SU-DHL-6 (cell line): ENCODE measurements at regions not wholly inside any gene's neighbourhood (a gene's known extent, or its start where the extent isn't known, plus 50 kb on each side); places are given as distances from the start of the nearest gene placed in this dataset.

Experiments used
- H2AFZ ChIP-seq: fragments of 200-600 bp; sonication (generic); 2 replicates; pipeline ENCODE4 v1.6.1; 2014; ENCODE audit warnings: low read depth, mild to moderate bottlenecking, moderate library complexity, mixed read lengths, antibody characterized with exemption, low read length; ENCODE audit not compliant: severe bottlenecking
- H3F3A ChIP-seq: fragments of 200-600 bp; shearing (Covaris generic); 2 replicates; pipeline ENCODE4 v1.6.0; 2016; ENCODE audit warnings: antibody characterized with exemption, mild to moderate bottlenecking; ENCODE audit not compliant: insufficient read depth
- H3K27ac ChIP-seq: fragments of 200-600 bp; sonication (generic); 2 replicates; pipeline ENCODE4 v1.5.1; 2016; ENCODE audit warnings: low read depth, mild to moderate bottlenecking, low read length, moderate library complexity, mixed read lengths
- H3K27me3 ChIP-seq: fragments of 200-600 bp; sonication (generic), shearing (Covaris generic); 2 replicates; pipeline ENCODE4 v1.6.0; 2014; ENCODE audit warnings: mild to moderate bottlenecking, low read length
- H3K36me3 ChIP-seq: fragments of 200-600 bp; sonication (generic); 2 replicates; pipeline ENCODE4 v1.6.1; 2014; ENCODE audit warnings: mild to moderate bottlenecking, low read length, mixed read lengths
- H3K4me2 ChIP-seq: fragments of 300-600, 200-600 bp; shearing (Covaris generic), sonication (generic); 2 replicates; pipeline ENCODE4 v1.6.0; 2014; ENCODE audit warnings: low read length, low read depth, mild to moderate bottlenecking; ENCODE audit not compliant: poor library complexity, severe bottlenecking
- H3K4me3 ChIP-seq: fragments of 200-600 bp; sonication (generic); 2 replicates; pipeline ENCODE4 v1.5.1; 2014; ENCODE audit warnings: antibody characterized with exemption, low read length, mild to moderate bottlenecking, mixed read lengths; ENCODE audit not compliant: insufficient read depth, poor library complexity, severe bottlenecking
- H3K79me2 ChIP-seq: fragments of 200-600 bp; sonication (generic); 2 replicates; pipeline ENCODE4 v1.6.1; 2014; ENCODE audit warnings: mild to moderate bottlenecking, low read length, moderate library complexity; ENCODE audit not compliant: insufficient read depth
- H3K9ac ChIP-seq: fragments of 200-600 bp; sonication (generic); 2 replicates; pipeline ENCODE4 v1.7.0; 2014; ENCODE audit warnings: mild to moderate bottlenecking, low read length
- H3K9me2 ChIP-seq: fragments of 200-600 bp; sonication (generic); replicated peaks from 2 replicates; pipeline ENCODE4 v1.6.1; 2014; ENCODE audit warnings: low read length; ENCODE audit not compliant: insufficient read depth
- H3K9me3 ChIP-seq: fragments of 200-600 bp; sonication (generic); 2 replicates; pipeline ENCODE4 v1.6.1; 2014; ENCODE audit warnings: low read length, mixed read lengths; ENCODE audit not compliant: insufficient read depth
- H4K20me1 ChIP-seq: fragments of 200-600 bp; sonication (generic); 2 replicates; pipeline ENCODE4 v1.6.1; 2014; ENCODE audit warnings: low read depth, mild to moderate bottlenecking, antibody characterized with exemption, low read length, moderate library complexity, mixed read lengths
- EZH2phosphoT487 ChIP-seq: fragments of 200-600 bp; sonication (generic), shearing (Covaris generic); conservative IDR thresholded peaks from 2 replicates; pipeline ENCODE4 v1.6.1; 2018; ENCODE audit warnings: mild to moderate bottlenecking, antibody characterized with exemption, low read length, moderate library complexity, mixed read lengths
- TF ChIP-seq, protein P1 (sequence below): fragments of 200-600 bp; sonication (generic); IDR thresholded peaks from one replicate; pipeline ENCODE4 v1.5.1; 2017; ENCODE audit warnings: antibody characterized with exemption, mild to moderate bottlenecking, low read length, moderate library complexity; ENCODE audit not compliant: insufficient read depth, poor library complexity, severe bottlenecking

DNA sequence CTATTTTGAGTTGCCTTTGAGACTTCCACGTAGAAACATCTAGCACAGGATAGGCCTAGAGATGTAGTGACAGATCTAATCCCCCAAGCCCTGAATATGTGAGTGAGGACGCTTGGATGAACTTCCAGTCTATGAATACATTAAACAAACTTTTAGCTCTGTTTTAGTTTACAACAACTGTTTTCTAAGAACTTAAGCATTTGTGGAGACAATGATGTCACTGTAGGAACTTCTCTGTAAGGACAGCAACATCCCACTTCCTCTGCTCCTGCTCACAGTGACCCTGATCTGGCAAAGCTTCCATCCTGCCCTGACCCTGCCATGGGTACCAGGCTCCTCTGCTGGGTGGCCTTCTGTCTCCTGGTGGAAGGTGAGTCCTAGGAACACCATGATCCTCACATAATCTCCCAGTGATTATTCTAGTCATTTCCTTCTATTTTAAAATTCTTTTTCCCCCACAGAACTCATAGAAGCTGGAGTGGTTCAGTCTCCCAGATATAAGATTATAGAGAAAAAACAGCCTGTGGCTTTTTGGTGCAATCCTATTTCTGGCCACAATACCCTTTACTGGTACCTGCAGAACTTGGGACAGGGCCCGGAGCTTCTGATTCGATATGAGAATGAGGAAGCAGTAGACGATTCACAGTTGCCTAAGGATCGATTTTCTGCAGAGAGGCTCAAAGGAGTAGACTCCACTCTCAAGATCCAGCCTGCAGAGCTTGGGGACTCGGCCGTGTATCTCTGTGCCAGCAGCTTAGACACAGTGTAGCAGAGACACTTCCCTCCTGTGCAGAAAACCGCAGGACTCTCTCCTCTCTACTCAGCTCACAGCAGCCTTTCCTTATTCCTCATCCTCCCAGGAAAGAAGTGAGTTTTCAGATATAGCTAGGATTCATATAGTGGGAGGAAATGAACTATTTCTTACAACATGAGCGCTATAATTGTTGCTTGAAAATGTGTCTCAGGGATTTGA is 194.4 kb upstream of the PRSS1 start:
- Histone ChIP-seq H3K27ac (no peak overlapping the region), H3K9ac (no peak overlapping the region), H3K4me2 (no peak overlapping the region), H3K9me2 (no peaks in the 10 kb centered on the region), H3K27me3 (no peaks in the 10 kb centered on the region), H3K4me3 (no peak overlapping the region), H2AFZ (no peak overlapping the region), H3F3A (no peaks in the 10 kb centered on the region), H4K20me1 (no peaks in the 10 kb centered on the region), H3K36me3 (no peaks in the 10 kb centered on the region), H3K79me2 (no peaks in the 10 kb centered on the region), H3K9me3 (no peaks in the 10 kb centered on the region)
- no peak for TF ChIP-seq EZH2phosphoT487
- TF ChIP-seq, protein P1, sequence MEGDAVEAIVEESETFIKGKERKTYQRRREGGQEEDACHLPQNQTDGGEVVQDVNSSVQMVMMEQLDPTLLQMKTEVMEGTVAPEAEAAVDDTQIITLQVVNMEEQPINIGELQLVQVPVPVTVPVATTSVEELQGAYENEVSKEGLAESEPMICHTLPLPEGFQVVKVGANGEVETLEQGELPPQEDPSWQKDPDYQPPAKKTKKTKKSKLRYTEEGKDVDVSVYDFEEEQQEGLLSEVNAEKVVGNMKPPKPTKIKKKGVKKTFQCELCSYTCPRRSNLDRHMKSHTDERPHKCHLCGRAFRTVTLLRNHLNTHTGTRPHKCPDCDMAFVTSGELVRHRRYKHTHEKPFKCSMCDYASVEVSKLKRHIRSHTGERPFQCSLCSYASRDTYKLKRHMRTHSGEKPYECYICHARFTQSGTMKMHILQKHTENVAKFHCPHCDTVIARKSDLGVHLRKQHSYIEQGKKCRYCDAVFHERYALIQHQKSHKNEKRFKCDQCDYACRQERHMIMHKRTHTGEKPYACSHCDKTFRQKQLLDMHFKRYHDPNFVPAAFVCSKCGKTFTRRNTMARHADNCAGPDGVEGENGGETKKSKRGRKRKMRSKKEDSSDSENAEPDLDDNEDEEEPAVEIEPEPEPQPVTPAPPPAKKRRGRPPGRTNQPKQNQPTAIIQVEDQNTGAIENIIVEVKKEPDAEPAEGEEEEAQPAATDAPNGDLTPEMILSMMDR: no peak

DNA sequence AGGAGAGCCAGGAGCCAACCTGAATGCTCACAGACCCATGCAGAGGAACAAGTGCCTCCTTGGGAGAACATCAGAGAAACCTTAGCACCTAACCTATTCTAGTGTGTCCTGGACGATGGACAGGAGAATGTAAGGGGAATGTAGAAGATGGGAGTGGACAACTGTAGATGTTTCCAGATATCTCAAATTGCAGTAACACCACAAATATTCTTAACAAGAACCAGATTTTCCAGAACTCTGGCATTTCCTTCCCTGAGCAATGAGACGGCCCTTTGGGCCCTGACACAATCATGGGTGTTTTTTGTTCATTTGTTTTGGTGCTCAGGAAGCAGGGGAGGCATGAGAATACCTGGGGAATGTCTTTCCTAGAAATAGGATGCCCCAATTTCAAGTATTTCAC is 196.1 kb upstream of the PRSS1 start:
- Histone ChIP-seq H3K4me3 (no peak overlapping the region), H4K20me1 (no peaks in the 10 kb centered on the region), H3F3A (no peaks in the 10 kb centered on the region), H3K9ac (no peak overlapping the region), H3K27me3 (no peaks in the 10 kb centered on the region), H3K27ac (no peak overlapping the region), H3K4me2 (no peak overlapping the region), H3K9me2 (no peaks in the 10 kb centered on the region), H2AFZ (no peak overlapping the region), H3K9me3 (no peaks in the 10 kb centered on the region), H3K79me2 (no peaks in the 10 kb centered on the region), H3K36me3 (no peaks in the 10 kb centered on the region)
- TF ChIP-seq EZH2phosphoT487: no peak
- TF ChIP-seq, protein P1: no peak

DNA sequence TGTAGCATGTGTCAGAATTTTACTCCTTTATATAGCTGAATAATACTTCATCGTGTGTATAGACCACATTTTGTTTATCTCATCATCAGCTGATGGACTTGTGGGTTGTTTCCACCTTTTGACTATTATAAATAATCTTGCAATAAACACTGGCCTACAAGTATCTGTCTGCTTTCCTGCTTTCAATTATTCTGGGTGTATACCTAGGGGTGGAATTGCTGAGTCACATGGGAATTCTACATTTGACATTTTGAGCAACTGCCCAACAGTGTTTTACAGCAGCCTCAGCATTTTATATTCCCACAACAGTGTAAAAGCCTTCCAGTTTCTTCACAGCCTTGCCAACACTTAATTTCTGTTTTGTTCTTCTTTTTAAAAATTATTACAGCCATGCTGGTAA is 200.3 kb upstream of the PRSS1 start:
- Histone ChIP-seq H3K4me2 (no peak overlapping the region), H3K9me2 (no peaks in the 10 kb centered on the region), H2AFZ (no peak overlapping the region), H3K4me3 (no peak overlapping the region), H3K36me3 (no peaks in the 10 kb centered on the region), H3K9me3 (no peaks in the 10 kb centered on the region), H3K27me3 (no peaks in the 10 kb centered on the region), H4K20me1 (no peaks in the 10 kb centered on the region), H3K79me2 (no peaks in the 10 kb centered on the region), H3F3A (no peaks in the 10 kb centered on the region), H3K27ac (no peak overlapping the region), H3K9ac (no peak overlapping the region)
- TF ChIP-seq EZH2phosphoT487: no peak
- TF ChIP-seq, protein P1: no peak
